CD4-positive, alpha-beta T cell treated with Interleukin-1 beta for 1 hour (primary cell): ENCODE measurements at regions not wholly inside any gene's neighbourhood (a gene's known extent, or its start where the extent isn't known, plus 50 kb on each side); places are given as distances from the start of the nearest gene placed in this dataset.

Experiments used
- DNase-seq, 2 donors: peaks; one replicate each; pipeline ENCODE4 v3.0.0-alpha.2; 2020 to 2022

DNA sequence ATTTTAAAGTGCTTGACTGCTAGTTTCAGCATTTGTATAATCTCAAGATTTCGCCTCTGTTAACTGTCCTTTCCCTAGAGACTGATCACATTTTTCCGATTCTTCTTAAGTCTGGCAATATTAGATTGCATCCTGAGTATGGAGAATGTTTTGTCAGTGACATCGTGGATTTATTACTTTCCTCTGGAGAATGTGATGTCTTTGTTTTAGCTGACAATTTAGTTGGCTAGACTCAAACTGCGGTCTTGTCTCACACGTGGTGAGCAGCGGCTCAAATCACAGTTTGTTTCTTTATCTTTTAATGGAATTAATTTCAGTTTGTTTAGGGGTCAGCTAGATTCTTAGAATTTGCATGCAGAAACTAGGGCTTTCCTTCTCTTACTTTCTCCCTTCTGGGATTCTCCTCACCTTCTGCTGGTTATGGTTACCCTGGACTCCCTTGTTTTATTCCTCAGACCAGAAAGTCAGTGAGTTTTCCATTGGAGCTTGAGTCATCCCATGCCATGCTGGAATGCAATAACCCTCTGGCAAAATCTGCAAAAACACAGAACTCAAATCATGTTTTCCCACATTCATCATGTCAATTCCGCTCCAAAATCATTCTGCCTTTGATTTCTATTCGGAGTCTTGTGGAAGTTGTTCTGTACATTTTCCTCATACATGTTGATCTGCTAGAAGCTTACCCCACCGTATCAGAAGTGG, 327.2 kb upstream of the TRIB2 start:
- DNase-seq = no peak

DNA sequence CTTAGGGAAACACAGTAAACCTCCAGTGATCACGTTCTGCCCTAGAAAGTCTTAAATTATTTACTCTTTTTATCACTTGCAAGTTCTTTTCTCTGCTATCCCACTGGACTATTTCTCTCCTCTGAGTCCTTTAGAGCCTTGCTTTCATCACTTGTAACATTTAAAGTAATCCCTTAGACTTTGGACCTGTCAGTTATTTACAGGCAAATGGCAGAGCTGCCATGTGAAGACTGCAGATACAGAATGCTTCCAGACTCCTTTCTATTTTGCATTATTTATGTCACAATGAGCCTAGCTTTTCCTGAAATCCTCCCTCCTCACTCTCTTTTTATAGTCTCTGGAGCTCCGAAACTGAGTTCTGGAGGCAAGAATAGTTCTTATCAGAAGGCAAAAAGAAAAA, 325.6 kb upstream of the TRIB2 start:
- no peak for DNase-seq

- no peak for DNase-seq
Measured at GRCh38 chr2:12396699-12397098, 320.0 kb upstream of the TRIB2 start.

DNA sequence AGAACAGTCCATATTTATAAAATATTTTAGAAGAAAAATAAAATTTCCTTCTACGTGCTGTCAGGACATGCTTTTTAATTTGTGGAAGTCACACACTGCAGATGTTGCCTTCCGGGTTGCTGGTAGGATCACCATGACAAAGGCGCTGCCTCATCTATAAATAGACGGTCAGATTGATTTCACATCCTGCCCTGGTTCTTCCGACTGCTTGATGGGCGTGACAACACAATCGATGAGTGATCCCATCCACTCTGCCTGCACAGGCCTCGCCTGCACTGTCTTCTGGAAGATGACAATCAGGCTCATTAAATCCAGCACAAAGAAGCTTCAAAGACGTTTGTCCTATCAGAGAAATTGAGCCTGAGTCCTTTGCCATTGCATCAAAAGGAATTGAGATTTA, 318.9 kb upstream of the TRIB2 start:
- no peak for DNase-seq

DNA sequence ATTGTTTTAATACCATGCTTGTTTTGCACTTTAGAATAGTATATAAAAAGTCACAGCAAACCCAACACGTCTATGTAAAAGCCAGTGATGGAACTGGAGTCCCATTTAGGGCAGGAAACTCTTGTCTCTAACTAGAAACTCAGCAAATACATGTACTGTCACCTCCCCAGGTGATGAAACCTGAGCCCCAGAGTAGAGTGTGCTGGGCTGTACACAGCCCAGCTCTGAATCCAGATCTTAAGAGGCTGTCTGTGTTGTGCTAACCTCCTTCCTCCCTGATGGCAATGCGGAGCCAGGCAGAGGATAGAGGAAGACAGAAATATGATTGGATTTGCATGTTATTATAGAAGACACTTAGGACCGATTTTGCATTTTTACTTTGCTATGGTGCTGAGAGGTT, 317.5 kb upstream of the TRIB2 start:
- no peak for DNase-seq

DNA sequence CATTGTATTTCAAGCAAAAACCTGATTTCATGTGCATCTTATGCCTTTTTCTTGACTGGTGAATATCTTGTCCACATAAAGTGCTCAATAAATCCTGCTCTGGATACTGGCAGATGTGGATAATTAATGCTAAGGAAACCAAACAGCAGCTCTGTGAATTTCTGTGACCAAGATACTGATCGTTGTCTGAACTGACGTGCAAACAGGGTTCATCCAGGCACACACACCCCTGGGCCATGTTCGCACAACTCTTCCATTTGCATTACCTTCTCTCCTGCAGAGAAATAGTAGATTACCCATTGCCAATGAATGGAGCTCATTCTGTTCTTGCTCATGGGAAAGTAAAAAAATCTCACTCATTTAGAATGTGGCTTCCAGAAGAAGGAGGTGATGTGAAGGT, 316.2 kb upstream of the TRIB2 start:
- no peak for DNase-seq

GRCh38 chr2:12402440-12403139, 314.1 kb upstream of the TRIB2 start:
- DNase-seq = no peak

DNA sequence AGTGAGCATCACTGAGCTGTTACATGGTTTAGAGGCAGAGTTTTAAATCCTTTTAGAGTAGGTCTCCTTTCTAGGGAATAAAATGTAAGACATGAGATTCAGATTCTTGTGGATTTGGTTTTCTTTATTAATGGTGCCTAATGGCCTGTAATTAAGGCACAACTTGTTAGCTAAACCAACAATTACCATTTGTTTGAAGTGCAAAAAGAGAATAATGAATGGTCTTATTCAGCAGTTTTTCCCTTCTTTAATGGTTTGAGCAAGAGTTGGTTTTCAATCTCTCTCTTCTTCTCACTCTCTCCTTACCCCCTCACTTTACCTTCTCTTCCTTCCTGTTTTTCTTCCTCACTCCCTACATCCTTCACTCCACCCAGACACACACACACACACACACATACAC, 312.2 kb upstream of the TRIB2 start:
- no peak for DNase-seq

- no peak for DNase-seq
Measured at GRCh38 chr2:12407160-12407559, 309.6 kb upstream of the TRIB2 start.

DNA sequence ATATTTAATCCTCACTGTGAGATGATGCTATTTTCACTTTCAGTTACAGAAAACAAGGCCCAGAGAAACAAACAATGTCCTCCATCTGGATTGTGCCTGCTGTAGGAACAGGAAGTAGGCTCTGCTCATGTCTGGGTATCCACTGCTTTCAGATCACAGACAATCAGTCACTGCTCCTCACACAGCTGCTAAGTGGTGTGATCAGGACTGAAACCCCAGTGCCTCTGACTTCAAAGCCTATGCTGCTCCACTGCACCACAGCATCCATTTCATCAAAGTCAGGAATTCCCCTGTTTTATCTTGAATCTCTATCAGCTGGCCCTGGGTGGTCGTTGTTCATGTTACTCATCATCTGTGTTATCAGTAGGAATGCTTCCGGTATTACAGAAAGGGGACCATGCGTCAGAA, 303.8 kb upstream of the TRIB2 start:
- peak; percentile 20 to 50 for DNase-seq

DNA sequence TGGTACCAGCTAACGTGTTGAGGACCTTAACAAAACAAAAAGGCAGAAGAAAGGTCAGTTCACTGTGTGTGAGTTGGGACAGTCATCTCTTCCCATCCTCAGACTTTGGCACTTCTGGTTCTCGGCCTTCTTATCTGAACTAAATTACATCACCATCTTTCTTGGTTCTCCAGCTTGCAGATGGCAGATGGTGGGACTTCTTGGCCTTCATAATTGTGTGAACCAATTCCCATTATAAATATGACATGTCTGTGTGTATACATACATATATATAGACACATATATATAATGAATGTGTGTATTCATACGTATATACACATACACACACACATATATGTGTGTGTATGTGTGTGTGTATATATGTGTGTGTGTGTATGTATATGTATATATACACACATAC, 301.2 kb upstream of the TRIB2 start:
- no peak for DNase-seq

DNA sequence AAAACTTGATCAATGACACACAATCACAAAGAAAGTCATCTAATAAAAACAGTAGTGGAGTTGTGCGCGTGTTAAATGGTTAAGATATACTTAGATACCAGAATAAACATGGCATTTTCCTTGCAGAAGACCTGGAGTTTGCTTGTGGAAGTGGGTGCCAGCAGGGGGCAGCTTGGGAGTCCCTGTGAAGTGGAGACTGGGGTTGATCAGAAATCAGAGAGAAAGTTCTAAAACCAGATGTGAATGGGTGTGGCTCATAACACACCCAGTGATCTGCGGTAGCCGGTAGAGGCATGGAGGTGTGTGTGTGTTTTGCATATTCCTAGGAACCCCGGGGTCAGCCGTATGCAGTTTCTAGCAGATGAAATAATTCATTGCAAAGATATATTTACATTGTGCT, 300.1 kb upstream of the TRIB2 start:
- peak; percentile 71 to 78 for DNase-seq

DNA sequence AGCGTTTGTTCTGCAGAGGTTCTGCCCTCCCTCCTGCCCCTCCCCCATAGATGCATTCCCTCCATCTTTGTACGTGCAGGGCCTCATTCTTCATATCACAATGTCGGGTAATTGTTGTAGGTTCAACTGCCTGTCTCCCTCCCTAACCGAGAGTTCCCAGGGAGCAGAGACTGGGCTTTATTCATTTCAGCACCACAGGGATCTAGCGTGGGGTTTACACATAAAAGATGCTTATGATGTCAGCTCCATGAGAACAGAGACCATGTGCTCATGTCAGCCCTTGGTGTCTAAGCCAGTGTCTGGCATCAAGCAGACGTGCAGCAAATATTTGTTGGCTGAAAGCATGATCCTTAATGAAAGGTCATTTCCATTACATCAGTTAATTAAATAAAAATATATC, 298.9 kb upstream of the TRIB2 start:
- no peak for DNase-seq

- DNase-seq = no peak
Measured at GRCh38 chr2:12419803-12420202, 296.9 kb upstream of the TRIB2 start.

DNA sequence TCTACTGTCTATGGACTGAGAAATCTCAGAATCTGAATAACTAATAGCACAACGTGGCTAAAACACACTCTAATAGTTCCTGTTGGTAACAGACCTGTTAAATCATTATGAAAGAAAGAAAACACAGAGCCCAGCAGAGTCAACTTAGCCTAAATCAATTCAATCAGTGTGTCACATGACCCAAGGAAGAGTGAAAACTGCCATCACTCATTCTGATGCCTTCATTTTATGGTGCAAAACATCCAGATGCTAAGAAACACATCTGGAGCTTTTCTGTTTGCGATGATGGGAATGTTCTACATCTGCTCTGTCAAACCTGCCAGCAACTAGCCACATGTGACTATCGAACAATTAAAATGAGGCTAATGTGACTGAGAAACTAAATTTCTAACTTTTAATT, 295.7 kb upstream of the TRIB2 start:
- DNase-seq = no peak

DNA sequence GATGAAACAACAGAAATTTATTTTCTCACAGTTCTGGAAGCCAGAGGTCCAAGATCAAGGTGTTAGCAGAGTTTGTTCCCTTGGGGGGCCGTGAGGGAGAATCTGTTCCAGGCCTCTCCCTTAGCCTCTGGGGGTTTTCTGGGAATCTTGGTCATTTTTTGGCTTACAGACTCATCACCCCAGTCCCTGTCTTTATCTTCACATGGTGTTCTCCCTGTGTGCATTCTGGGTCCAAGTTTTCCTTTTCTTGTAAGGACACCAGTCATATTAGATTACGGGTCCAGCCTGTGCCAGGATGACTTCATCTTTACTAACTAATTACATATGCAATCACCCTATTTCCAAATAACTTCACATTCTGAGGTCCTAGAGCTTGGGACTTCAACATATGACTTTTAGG, 292.5 kb upstream of the TRIB2 start:
- DNase-seq = no peak

DNA sequence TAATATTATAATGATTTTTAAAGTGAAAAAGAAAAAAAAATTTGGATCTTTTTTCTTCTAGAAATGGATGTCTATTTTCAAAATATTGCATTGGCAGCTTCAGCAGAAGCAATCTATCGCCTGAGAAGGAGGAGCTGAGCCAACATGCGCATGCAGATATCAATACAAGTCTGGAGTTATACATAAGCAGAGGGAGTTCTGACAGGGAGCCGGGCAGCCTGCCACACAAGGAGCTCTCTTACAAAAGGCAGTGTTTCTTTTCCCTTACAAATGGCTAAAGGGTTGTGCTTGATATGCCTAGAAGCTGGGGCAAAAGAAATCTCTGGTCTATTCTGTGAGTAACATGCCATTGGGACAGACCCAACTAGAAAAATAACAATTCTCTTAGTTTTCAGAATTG, 291.9 kb upstream of the TRIB2 start:
- DNase-seq = no peak

- DNase-seq = no peak
Measured at GRCh38 chr2:12428324-12428723, 288.4 kb upstream of the TRIB2 start.

DNA sequence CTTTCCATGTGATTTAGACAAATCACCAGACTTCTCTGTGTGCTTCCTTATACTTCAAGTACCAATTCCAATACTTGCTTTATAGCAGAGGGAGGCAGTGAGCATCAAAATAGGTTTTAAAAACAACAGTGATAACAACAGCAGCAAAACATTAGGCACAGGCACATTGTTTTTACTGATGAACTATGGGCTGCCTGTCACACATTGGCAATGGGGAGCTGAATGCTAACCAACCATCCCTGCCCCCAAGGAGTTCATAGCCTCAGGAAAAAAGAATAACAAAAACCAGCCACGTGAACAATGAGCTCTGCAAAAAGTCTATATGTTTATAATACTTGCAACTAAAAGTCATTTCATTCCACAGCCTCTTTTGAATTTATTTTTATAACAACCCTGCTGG, 287.9 kb upstream of the TRIB2 start:
- no peak for DNase-seq

DNA sequence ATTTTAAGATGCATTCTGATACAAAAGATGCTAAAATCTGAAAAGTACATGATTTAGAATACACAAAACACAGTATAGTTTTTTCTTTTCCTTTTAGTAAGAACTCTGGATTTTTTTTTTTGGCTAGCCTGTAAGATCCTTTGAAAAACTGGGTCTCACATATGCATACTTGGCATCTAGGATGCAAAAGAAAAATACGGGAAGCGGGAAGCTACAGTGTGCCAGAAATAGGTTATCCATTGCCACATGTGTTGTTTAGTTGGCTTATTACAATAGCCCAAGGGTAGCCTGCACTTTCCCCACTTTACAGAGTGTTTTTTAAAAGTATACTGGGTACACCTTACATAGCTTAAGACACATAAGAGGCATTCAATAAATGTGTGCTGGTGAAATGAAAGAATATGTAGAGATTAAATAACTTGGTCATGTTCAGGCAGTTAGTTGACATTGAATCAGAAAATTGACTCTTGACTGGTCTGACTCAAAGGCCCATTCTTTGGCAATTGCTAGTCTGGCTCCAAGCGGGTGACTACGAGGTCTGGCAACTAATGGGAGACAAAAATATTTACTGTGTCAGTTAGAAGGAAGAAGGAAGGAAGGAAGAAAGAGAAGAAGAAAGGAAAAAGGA, 286.8 kb upstream of the TRIB2 start:
- no peak for DNase-seq

DNA sequence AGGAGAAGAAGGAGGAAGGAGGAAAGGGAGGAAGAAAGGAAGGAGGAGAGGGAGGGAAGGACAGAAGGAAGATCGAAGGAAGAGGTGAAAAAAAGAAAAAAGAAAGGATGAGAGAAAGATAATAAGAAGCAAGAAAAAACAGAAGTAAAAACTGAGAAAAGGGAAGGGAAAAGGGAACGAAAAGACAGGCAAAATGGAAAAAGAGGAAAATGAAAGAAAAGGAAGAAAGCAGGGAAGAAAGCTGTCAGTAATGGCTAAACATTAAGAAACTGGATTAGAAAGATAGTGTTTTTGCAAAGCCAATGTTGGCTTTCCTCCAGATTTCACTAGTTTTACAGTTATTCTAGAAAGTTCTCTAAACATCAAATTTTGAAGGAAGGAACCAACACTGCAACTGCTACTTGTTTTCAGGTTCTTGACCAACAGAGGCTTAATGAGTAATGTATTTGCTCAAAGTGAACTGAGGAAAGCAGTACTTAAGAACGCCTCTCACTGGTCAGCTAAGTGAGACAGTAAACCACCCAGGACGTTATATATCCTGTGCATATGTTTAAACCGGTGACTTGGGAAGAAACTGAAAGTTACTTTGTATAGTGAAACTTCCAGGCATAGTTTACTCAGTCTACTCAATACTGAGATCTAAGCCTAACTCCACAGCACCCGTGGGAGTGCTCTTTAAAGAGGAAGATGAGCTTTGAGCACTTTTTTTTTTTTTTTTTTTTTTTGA, 286.2 kb upstream of the TRIB2 start:
- DNase-seq = peak; percentile 1 to 32

- no peak for DNase-seq
Measured at GRCh38 chr2:12432985-12433625, 283.6 kb upstream of the TRIB2 start.

DNA sequence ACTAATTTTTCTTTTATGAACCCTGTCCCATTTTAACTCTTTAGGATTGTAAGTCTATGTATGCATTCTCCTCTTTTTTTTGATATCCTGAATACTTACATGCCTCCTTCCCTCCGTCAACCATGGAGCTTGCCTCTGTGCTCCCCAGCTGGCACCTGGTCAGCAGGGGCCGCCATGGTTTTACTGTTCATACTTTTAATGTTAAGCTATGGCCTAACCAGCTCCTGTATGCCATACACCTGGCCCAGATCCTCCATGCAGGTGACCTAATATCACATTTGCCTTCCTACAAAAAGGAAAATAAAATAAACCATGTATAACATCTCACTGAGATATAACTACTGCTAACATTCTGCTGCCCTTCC, 283.1 kb upstream of the TRIB2 start:
- DNase-seq = peak in 1 of 2 donors; percentile 22
